ENCODE measurements at regions not wholly inside any gene's neighbourhood (a gene's known extent, or its start where the extent isn't known, plus 50 kb on each side); places are given as distances from the start of the nearest gene placed in this dataset.

DNA sequence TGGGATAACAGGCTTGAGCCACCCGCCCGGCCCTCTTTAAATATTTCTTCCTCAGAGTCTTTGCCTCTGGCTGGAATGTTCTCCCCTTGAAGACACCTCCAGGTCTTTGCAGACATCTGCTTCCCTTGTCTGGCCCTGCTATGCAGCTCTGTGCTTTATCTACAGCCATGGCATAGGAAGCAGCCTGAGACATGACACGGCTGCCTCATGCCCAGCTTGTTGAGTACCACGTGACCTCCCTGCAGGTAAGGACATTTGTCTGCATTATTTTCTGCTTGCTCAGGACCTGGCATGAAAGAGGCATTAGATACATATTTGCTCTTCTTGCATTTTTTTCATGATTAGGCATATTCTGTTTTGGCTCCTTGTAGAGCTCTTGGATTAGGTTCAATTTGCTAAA, 113.8 kb upstream of the KLF6 start:
- no peak overlapping the region for H3K4me3 ChIP-seq (replicated peaks; ENCODE audit: low read depth, low read length)
- no peak for DNase-seq (ENCODE audit: extremely low read depth, low read depth)
- no peak for TF ChIP-seq CTCF (IDR thresholded peaks at IDR 0.05; ENCODE audit: low read depth, low read length, missing control alignments)

DNA sequence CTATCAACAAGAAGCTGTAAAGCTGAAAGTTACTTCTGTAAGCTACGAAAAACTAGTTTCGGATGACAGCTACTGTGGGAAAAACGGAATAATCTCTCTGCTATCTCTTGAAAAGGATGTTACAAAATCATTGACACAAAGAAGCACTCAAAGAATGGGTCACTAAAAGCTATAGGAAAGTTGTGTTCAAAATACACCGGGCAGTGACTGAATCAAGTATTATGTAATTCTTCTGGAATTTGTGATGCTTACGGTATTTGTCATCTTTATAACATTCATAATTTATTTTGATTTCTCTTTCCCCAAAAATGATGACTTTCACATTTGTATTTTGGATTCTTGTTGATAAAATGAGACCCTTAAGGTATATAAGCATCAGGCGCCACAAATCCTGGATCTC, 112.1 kb upstream of the KLF6 start:
- no peak for DNase-seq (ENCODE audit: extremely low read depth, low read depth)
- TF ChIP-seq CTCF (IDR thresholded peaks at IDR 0.05; ENCODE audit: low read depth, low read length, missing control alignments): no peak

GRCh38 chr10:3896161-3896560, 111.2 kb upstream of the KLF6 start:
- no peak for DNase-seq (ENCODE audit: extremely low read depth, low read depth)
- H3K4me3 ChIP-seq (replicated peaks; ENCODE audit: low read depth, low read length): no peak overlapping the region
- no peak for TF ChIP-seq CTCF (IDR thresholded peaks at IDR 0.05; ENCODE audit: low read depth, low read length, missing control alignments)

More for the DNA sequence above, 112.1 kb upstream of the KLF6 start:
- H3K4me3 ChIP-seq (replicated peaks; ENCODE audit: low read depth, low read length): no peak overlapping the region

DNA sequence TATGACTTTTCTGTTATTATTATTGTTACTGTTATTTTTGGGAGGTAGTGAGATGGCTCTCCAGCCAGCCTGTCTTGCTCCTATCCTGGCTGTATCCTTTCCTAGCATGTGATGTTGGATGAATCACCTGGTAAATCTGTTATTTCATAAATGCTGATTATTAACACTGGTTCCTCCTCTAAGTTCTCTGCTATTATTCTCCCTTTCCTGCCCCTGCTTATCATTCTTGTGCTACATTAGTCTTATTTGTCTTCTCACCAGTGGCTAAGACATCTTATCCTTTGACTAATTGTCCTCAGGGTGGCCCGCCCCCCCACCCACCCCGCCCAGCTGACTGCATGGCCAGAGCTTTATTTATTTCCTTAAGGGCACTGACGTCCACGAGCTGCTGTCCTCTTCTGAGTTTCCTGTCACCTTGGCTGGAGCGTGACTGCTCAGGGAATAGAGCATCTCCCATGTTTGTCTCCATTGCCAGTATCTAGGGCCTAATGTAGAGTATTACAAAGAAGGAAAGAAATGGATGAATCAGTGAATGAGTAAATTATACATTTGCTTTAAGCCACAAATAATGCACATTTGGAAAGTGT, 110.1 kb upstream of the KLF6 start:
- DNase-seq (ENCODE audit: extremely low read depth, low read depth): no peak
- no peak for TF ChIP-seq CTCF (IDR thresholded peaks at IDR 0.05; ENCODE audit: low read depth, low read length, missing control alignments)
- no peak overlapping the region for H3K4me3 ChIP-seq (replicated peaks; ENCODE audit: low read depth, low read length)

DNA sequence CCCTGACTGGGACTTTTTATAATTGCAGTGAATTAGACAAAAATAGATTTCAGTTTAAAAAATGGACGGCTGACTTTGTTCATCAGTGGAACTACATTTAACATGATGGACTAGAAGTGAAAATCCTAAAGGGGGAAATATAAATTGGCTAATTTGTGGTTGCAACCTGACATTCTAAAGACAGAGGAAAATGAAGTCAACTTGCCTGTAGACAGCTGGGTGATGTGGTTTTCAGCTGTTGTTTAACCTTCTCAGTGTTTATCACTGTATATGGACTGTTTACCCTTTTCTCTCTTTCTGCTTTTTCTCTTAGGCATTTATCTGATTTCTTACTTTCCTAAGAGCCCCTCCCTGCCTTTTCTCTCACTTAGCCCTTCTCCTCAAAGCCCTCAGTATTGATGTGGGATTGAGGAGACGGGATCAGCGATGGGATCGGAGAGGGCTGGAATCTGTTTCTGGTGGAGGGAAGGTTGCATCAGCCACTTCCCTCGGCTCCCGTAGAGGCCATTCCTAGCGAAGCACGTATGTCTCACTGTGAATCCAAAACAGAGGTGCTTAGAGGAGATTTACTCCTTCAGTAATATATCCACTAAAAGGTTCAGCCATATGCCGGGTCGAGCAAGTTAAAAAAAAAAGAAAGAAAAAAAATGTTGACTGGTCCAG, 109.0 kb upstream of the KLF6 start:
- no peak for DNase-seq (ENCODE audit: extremely low read depth, low read depth)
- no peak overlapping the region for H3K4me3 ChIP-seq (replicated peaks; ENCODE audit: low read depth, low read length)
- TF ChIP-seq CTCF (IDR thresholded peaks at IDR 0.05; ENCODE audit: low read depth, low read length, missing control alignments): no peak

- no peak for DNase-seq (ENCODE audit: extremely low read depth, low read depth)
- TF ChIP-seq CTCF (IDR thresholded peaks at IDR 0.05; ENCODE audit: low read depth, low read length, missing control alignments): no peak
Observed at GRCh38 chr10:3892440-3893425, 107.7 kb upstream of the KLF6 start.

More at GRCh38 chr10:3892440-3893425, 107.7 kb upstream of the KLF6 start:
- no peak overlapping the region for H3K4me3 ChIP-seq (replicated peaks; ENCODE audit: low read depth, low read length)
